ENCODE measurements at regions not wholly inside any gene's neighbourhood (a gene's known extent, or its start where the extent isn't known, plus 50 kb on each side); places are given as distances from the start of the nearest gene placed in this dataset.
"Not testable (repeated sequence)": the region's sequence is repeated elsewhere in the genome, so short reads cannot be mapped to it uniquely, and the experiment has no call there.

GRCh38 chr4:43672265-43672885 lies 776.2 kb downstream of the KCTD8 start:
- not testable (repeated sequence) for DNase-seq

- no peak for DNase-seq
These were observed 768.2 kb downstream of the KCTD8 start for GRCh38 chr4:43680421-43680820.

- no peak for DNase-seq
These were observed 766.1 kb downstream of the KCTD8 start for GRCh38 chr4:43682551-43682950.

GRCh38 chr4:43690116-43690515 lies 758.5 kb downstream of the KCTD8 start:
- no peak for DNase-seq

- DNase-seq = no peak
These were observed 754.7 kb downstream of the KCTD8 start for GRCh38 chr4:43693876-43694275.

- no peak for DNase-seq
These were observed 739.2 kb downstream of the KCTD8 start for GRCh38 chr4:43709443-43709842.

- DNase-seq = no peak
These were observed 731.8 kb downstream of the KCTD8 start for GRCh38 chr4:43716721-43717395.

GRCh38 chr4:43718369-43718768 lies 730.2 kb downstream of the KCTD8 start:
- DNase-seq = no peak

GRCh38 chr4:43732829-43733426 lies 715.7 kb downstream of the KCTD8 start:
- DNase-seq = no peak

- no peak for DNase-seq
These were observed 706.5 kb downstream of the KCTD8 start for GRCh38 chr4:43742083-43742482.

- no peak for DNase-seq
These were observed 694.0 kb downstream of the KCTD8 start for GRCh38 chr4:43754566-43754965.

GRCh38 chr4:43757147-43757546 lies 691.5 kb downstream of the KCTD8 start:
- DNase-seq = no peak

GRCh38 chr4:43758836-43759235 lies 689.8 kb downstream of the KCTD8 start:
- DNase-seq = no peak

- DNase-seq = no peak
These were observed 685.5 kb downstream of the KCTD8 start for GRCh38 chr4:43763029-43763610.

- no peak for DNase-seq
These were observed 683.1 kb downstream of the KCTD8 start for GRCh38 chr4:43765514-43765913.

- DNase-seq = no peak
These were observed 682.0 kb downstream of the KCTD8 start for GRCh38 chr4:43766648-43767047.

GRCh38 chr4:43776371-43776770 lies 672.2 kb downstream of the KCTD8 start:
- no peak for DNase-seq

- DNase-seq = no peak
These were observed 670.3 kb downstream of the KCTD8 start for GRCh38 chr4:43778187-43778915.

- no peak for DNase-seq
These were observed 667.5 kb downstream of the KCTD8 start for GRCh38 chr4:43781125-43781524.

GRCh38 chr4:43782391-43782790 lies 666.2 kb downstream of the KCTD8 start:
- DNase-seq = no peak

GRCh38 chr4:43816116-43816515 lies 632.5 kb downstream of the KCTD8 start:
- DNase-seq = no peak

GRCh38 chr4:43822621-43823020 lies 626.0 kb downstream of the KCTD8 start:
- DNase-seq = no peak

GRCh38 chr4:43835869-43836268 lies 612.7 kb downstream of the KCTD8 start:
- peak; percentile 40 for DNase-seq
